Kidney tubule cell (primary cell): ENCODE measurements at regions not wholly inside any gene's neighbourhood (a gene's known extent, or its start where the extent isn't known, plus 50 kb on each side); places are given as distances from the start of the nearest gene placed in this dataset.
A peak's percentile ranks its signal among the peaks of the same experiment; 100 is the strongest.

ENCODE experiments used
- DNase-seq: peaks from one replicate; pipeline ENCODE4 v3.0.0-alpha.2; 2018; ENCODE audit warnings: low spot score

DNA sequence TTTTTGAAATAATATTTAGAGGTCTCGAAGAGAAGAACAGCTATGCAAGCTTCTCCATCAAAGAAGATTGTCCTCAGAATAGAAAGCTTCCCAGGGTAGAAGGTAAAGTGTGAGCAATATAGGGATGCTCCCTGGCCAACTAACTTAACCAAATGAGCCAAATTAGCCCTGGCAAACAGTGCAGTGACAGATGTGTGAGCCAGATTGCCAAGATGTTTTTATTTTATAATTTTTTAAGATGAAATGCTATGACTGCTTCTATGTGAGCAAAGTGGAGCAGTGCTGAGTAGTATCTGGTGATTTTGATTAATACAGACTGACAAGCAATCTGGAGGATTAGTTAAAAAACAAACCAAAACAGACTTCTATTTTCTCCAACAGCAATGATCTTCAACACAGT lies 202.1 kb downstream of the NOVA1 start:
- DNase-seq, result no peak

DNA sequence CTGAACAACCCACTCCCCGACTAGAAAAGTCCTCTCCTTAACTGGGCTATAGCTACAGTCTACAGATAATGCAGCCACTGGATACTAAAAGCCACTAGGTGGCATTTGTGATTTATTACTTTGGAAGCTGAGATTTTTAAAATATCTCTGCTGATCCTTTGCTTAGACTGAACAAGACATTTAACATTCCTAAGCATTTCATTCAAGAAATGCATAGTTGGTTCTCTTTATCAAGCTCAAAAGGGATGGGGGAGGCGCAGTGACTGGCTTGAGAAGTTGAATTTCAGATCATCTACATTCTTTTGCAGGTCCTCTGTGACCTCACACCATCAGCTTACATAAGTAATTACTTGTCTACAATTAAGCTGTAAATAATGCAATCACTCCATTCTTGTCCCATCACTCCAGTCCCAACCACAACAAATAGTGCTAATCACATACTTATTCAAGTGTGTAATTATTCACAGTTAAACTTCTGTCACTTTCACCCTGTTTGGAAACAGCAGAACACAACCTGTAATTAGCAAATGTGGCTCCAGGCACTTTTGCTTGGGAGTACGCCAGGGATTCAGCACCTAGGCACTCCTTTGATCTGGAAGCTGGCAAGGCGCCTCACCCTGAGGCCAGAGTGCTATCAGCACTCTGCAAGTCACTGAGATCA lies 203.6 kb downstream of the NOVA1 start:
- peak; percentile 30 for DNase-seq

DNA sequence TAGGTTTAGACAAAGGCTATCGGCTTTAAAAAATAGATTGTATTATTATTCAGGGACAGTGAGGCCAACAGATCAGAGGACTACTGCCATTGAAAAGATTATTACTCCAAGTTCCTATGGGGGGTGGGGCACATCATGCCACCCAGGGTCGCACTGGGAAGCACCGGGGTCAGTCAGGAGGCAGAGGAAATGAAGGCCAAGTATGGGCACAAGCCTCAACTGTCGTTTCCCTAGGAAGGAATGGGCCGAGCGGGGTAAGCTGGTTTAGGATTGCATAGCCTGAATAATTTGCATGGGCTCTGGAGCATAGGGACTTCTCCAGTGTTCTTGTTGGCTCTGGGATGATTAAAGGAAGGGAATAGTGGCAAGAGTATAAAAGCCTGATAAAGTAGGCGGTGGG lies 205.3 kb downstream of the NOVA1 start:
- no peak for DNase-seq

DNA sequence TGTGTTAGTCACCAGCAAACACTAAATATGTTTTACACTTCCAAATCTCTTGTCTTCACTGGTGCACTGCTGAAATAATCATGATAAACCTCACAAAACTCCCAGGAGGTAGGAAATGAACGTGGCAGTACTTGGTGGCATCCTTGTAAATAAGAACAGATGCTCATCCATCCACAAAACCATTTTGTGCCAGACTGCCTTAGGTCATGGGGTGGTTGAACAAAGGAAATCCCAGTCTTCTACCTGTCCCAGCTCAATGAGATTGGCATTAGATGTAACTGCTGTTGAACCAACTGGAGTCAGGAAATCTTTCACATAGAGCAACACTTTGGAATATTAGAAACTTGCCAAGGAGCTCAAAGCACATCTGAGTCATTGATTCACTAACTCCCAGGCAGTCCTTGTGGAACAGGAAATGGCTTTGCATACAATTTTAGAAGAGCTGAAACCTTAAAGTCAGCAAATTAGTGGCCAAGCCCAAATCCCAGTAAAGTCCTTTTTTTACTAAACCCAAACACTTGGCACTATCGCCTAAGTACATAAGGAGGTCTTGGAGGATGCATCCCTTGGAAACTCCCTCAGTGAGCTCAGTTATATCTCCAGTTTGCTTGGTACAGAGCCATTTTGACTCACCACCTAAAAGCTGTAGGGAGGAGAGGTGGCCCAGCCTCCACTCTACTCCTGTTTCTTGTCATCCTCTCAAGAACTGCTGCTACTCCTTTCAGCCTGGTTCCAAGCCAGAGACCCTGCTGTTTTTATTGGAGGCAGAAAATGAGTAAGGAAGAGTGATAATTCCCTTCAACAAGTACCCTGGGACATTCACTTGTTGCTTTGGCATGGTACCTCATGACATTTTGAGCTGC lies 208.0 kb downstream of the NOVA1 start:
- DNase-seq, result peak; percentile 63

DNA sequence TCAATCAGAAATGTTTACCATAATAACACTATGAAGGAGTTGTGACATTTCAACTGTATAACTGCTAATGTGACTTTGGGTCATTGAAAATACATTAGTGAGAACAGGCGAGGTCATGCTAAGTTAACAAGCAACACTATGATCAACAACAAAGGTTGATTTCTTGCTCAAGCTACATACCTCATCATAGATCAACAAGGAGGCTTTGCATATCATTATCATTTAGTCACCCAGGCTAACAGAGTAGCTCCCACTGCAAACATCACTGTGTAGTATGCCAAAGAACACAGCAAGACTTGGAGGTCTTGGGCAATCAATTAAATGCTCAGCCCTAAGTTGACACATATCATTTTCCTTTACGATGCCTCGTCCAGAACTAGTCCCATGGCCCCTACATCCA lies 212.5 kb downstream of the NOVA1 start:
- DNase-seq, result no peak

DNA sequence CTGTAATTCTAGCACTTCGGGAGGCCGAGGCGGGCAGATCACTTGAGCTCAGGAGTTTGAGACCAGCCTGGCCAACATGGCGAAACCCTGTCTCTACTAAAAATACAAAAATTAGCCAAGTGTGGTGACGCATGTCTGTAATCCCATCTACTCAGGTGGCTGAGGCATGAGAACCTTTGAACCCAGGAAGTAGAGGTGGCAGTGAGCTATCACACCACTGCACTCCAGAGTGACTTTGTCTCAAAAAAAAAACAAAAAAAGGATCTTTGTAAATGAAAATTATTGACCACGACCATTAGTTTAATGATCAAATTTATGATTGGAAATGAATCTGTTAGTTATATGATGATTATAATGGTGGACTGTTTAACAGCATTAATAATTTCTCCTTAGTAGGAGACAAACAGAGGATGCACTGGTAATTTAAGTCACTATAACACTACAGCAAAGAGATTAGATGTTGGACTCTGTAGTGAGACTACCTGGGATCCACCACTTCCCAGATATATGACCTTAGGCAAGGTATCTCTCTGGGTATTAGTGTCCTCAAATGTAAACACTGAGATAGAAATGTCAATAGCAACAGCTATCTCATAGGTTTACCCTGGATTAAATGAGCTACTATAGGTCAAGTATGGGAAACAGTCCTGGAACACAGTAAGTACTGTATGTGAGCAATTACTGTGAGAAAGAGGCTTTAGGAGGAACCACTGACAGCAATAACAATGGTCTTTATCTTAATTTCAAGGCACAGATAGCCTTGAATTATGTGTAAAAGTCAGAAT lies 214.7 kb downstream of the NOVA1 start:
- no peak for DNase-seq

DNA sequence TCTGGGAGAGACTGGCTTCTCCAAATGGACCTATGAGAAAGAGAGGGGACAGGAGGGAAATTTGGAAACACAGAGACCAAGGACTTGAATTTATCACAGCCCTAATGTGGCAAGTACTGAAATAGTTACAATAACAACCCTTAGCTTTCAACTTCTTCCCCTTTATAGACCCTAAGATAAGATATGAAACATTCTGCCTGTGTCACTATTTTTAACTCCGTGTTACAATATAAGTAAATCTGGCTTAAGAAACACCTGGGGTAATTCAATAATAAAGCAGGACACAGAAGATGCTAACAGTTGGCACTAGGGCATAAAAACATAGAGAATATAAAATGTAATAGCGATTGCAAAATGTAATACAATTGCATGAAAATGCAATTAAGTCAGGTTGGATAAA lies 216.4 kb downstream of the NOVA1 start:
- no peak for DNase-seq

DNA sequence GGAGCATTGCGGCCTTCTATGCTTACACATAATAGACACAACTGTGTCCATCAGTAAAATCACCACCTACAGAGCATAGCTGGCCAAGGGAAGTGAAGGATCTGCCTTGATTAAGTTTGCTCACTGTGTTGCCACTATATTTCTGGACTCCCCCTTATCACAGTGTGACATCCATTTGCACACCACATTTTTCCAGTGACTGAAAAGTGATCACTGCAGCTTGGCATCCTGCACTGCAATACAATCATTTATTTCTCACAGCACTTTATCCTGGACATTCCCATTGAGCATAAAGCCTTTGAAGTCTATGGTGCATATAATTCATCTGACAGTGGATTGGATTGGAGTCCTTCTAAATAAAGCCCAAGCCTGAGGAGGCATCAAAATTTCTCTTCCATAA lies 217.2 kb downstream of the NOVA1 start:
- DNase-seq, result no peak

DNA sequence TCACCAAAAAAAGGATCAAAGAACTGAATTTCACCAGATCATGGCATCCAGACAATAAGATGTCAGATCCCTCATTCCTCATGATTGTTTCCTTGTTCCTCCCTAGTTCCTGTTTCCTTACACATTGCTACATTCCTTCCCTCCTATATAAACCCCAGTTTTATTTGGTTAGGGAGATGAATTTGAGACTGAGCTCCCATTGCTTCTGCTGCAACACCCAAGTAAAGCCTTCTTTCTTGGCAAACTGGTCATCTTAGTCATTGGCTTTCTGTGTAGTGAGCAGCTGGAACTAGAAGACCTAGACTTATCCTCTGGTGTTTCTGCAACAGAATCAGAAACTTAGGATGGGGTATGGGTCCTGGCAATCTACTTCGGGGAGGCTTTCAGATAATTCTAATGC lies 217.9 kb downstream of the NOVA1 start:
- DNase-seq, result no peak

DNA sequence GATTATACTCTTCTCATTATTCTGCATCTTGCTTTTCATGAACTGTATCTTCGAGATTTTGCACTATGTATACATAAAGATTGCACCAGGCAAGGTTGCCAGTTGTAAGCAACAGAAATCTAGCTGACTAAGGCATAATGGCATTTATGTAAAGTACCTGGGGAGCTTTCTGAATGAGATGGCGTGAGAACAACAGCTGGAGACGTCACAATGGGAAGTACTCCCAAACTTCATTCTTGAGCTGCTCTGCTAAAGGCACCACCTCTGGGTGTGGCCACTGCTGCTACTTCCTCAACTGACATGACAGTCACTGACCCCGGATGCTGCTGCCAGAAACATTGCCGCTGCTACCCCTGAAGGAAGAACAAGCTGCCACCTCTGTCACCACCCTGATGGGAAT lies 220.7 kb downstream of the NOVA1 start:
- DNase-seq, result no peak

DNA sequence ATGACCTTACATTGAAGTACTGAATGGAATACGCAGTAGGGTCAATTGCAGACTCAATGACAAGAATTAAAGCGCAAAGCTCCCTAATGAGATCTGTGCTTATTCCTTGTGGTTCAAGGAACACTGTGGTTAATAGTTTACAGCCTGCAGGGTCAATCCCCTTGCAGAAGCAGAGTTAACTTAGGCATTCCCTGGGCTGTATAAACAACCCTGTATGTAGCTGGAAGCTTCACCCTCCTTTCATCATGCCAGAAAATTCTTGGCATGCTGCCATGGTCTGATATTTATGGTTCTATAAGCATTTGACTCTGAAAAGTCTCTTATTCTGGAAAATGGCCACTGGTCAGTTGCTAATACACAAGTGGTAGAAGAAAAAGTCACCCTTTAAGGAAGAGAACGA lies 227.7 kb downstream of the NOVA1 start:
- DNase-seq, result peak; percentile 21

DNA sequence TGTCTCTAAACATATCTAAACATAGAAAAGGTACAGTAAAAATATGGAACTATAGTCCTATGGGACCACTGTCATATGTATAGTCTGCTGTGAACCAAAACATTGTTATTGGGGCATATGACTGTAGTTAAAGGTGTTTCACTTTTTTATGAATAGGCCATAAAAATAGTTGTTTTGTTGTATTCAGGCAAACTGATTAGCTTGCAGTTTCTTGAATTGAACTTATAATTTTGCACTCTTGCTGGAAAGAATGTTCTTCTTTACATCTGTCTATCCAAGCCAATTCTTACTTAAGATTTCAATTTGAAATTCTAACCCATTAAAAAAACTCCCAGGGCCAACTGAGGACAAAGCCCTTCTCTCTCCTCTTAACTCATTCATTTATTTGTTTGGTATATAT lies 234.1 kb downstream of the NOVA1 start:
- DNase-seq, result no peak

DNA sequence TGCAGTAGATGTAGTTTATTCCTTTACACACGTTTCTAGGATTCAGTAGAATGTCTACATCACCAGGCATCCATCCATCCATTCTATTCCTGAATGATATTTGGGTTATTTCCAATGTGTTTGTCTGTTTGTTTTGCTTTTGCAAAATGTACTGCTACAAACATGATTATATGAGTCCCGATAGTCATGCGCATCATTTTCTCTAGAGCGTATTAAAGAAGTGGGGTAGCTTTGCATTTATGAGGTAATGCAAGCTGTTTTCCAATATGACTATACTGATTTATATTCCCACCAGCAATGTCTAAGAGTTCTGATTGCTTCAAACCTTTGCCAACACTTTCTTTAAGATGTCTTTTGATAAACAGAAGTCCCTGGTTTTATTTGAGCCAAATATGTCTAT lies 253.2 kb downstream of the NOVA1 start:
- DNase-seq, result no peak

DNA sequence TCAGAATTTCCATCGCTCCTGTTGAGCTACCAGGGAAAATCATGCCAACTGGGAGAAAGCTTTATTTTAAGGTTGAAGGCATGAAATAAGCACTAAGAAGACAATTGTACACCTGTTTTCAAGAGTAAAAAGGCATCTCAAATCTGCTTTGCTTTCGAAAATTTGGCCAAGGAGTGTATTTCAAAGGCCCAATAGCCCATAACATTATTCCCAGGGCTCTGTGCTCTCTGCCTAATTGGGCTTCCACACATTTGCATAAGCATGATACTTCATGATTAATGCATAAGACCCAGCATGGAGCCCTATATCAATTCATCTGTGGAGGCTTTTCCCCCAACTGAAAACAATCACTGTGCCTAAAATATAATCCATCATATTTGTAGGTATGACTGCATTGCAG lies 258.5 kb downstream of the NOVA1 start:
- DNase-seq, result no peak

DNA sequence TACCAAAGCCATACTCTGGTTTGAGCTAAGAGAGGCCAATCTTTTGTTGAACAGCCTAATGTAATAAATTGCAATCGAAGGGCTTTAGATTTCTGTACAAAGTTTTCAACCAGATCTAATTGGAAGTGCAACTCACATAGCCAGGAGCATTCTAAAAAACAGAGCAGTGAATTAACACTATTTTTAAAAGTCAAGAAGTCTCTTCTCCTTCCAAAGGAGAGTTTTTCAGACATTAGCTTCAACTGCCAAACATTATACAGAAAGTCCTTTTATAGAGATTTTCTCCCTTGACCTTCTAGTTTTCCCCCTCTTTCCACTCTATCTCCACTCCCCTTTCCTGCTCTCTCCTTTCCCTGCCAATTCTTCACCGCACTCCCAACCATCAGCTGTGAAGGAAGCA lies 259.6 kb downstream of the NOVA1 start:
- no peak for DNase-seq

DNA sequence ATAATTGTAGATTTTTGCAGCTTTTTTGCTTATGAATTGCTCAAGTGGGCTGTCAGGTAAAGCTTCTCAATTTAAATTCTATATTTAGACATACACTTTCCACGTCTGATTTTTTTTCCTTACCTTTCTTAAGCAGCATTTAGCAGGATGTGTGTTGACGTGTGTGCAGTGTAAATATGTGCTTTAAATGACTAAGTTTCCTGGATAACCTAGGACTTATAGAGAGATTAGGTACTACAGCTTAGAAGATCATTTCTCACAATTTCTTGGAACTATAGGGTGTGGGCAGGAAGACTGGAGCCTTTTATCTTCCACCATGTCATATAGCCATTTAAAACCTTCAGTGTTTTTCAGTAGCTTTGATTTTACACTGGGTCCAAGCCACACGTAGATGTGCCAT lies 263.5 kb downstream of the NOVA1 start:
- no peak for DNase-seq

DNA sequence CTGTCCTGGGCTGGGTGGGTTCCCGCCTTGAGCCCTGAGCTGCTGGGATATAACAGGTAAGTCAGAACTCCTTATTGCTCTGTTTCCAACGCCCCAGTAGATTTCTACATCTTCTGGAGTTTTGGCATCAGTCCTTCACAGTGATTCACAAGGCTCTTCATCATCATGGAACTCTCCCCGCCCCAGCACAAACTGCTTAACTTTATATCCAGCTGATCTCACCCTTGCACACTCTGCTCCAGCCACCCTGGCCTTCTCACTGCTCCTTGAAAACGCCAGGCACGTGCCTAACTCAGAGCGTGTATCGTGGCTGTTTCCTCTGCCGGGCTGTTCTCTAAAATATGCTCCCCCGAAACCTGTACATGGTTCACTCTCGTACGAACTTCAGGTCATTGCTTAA lies 264.9 kb downstream of the NOVA1 start:
- peak; percentile 6 for DNase-seq

DNA sequence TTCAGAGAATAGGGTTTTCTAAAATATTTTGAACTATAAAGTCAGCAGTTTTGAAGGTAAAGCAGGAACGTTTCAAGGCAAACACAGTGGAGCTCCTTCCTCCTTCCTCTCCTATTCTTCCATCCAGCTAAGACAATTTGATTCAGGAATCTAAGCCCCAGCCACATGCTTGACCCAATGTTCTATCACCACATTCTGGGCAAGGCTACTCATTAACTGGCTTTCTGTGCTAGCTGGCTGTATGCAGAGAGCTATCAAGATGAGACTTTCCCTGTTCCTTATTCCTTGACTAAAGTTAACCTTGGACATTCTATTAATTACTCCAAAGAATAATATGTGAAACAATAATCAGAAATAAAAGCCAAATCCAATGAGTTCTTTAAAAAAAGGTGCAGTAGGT lies 266.9 kb downstream of the NOVA1 start:
- DNase-seq, result peak; percentile 47

DNA sequence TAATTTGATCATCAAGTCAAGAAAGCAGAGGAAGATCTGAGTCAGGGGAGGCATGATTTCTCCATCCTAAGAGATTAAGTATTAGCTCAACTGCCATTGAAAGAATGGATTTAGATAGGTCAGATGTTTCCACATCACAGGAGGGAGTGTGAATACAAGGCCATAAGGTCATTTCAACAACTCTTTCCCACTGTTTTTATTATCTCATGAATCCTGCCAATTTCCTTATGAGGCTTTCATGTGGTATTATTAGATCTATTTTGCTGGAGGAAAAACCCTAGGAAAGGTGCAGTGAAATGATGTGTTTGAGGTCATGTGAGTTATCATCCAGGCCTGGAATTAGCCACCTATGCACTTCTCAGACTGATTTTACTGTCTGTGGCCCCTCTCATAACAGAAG lies 269.0 kb downstream of the NOVA1 start:
- no peak for DNase-seq

DNA sequence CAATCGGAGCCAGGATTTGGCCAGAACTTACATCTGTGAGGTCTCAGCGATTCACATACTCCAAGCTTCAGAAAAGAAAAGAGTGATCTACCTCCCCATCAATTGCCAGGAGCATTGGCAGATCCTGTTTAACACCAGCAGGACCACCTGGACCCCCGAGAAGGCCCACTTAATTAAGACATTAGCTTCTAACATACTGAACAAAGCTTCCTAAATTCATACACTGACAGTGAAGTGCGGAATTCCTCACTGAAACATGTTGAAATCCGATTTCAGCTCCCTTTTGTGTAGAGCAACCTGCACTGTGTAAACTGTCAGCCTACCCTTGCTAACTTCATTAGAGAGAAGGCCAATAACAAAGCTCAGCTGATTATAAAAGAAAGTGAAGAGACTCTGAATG lies 274.0 kb downstream of the NOVA1 start:
- no peak for DNase-seq

DNA sequence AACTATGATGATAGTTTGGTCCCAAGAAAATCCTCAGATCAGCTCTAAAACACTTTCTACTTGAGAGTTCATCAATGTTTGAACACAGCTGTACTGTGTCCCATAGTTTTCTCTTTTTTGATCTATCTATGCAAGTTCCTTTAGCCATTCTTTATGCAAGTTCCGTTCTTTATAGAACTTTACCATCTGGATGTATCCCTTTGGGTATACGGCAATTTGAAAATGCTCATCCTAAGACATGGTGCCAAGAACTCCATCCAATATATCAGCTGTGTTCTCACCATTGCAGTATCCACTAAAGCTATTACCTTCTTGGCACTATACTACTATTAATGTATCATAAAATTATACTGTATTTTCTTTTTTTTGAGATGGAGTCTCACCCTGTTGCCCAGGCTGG lies 276.9 kb downstream of the NOVA1 start:
- DNase-seq, result no peak

DNA sequence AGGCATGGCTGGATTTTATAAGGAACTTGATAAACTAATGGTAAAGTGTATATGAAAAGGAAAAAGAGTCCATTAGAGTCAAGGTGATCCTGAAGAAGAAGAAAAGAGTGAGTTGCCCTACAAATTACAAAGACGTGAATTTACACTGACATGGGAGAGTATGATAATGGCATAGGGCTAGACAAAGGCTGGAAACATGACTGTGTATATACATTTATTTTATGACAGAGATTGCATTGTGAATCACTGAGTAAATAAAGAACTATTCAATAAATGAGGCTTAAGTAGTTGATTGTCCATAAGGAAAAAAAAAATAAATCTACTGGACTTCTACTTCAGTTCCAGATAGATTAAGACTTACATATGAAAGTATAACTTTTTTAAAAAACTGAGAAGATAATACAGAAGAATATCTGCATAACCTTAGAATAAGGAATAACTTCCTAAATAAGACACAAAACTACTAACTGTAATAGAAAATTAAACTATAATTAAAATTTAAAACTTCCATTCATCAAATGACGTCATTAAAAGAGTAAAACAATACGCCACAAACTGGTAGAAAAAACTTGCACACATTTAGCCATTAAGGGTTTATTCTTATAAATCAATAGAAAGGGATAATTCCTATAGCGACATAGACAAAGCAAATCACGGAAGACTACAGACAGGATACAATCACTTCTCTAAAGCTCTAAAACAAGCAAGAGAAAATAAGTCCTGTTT lies 278.5 kb downstream of the NOVA1 start:
- no peak for DNase-seq
